ENCODE measurements at regions not wholly inside any gene's neighbourhood (a gene's known extent, or its start where the extent isn't known, plus 50 kb on each side); places are given as distances from the start of the nearest gene placed in this dataset.

DNA sequence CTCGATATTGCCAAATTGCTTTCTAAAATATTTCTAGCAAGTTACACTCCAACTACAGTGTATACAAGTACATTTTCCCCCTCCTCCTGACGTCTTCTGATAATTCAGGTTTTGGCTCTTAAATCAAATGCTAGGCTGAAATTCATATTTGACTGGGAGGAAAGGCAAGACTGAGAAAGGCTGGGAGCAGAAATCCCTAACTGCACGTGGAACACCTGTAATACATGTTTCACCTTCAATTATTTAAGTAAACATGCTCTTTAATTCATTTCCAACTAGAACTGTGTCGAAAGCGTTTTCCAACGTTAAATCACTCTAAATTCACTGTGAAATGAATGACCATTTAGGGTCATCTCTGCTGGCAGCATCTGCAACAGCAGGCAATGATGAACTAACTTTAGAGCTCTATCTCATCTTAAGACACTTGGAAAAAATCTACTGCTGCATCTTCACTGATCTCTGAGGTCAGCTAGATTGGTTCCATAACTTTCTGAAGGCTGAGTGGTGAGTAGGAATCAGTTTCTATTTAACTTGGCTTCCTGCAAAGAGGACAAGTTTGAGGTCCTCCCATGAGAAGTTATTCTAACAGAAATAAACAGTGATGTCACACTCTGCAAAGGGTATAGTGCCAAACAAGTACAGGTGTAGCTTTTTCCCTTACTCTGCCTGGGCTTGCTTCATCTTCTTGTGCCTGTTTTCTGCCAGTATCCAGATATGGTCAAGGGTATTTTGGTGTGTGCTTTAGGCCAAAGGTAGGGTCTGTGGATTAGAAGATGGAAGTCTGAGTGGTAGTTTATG lies 144.3 kb upstream of the PAK3 start:
- Mint-ChIP-seq H3K27ac (ENCODE audit: unreplicated experiment) (no peak overlapping the region), H3K9me3 (ENCODE audit: unreplicated experiment) (no peaks in the 10 kb centered on the region), H3K27me3 (ENCODE audit: insufficient read depth, unreplicated experiment) (no peaks in the 10 kb centered on the region), H3K36me3 (ENCODE audit: insufficient read depth, unreplicated experiment) (no peaks in the 10 kb centered on the region), H3K4me1 (ENCODE audit: low read depth, unreplicated experiment) (no peaks in the 10 kb centered on the region), H3K4me3 (ENCODE audit: unreplicated experiment) (no peak overlapping the region)
- Histone ChIP-seq H3K27me3 (replicated peaks; ENCODE audit: control insufficient read depth, insufficient read depth, low read length) (no peaks in the 10 kb centered on the region), H3K9me3 (no peaks in the 10 kb centered on the region), H3K36me3 (ENCODE audit: control insufficient read depth, insufficient read depth, low read length) (no peaks in the 10 kb centered on the region), H3K4me3 (ENCODE audit: low read depth, low read length) (no peak overlapping the region), H3K4me1 (no peaks in the 10 kb centered on the region)
- TF ChIP-seq, protein P1, sequence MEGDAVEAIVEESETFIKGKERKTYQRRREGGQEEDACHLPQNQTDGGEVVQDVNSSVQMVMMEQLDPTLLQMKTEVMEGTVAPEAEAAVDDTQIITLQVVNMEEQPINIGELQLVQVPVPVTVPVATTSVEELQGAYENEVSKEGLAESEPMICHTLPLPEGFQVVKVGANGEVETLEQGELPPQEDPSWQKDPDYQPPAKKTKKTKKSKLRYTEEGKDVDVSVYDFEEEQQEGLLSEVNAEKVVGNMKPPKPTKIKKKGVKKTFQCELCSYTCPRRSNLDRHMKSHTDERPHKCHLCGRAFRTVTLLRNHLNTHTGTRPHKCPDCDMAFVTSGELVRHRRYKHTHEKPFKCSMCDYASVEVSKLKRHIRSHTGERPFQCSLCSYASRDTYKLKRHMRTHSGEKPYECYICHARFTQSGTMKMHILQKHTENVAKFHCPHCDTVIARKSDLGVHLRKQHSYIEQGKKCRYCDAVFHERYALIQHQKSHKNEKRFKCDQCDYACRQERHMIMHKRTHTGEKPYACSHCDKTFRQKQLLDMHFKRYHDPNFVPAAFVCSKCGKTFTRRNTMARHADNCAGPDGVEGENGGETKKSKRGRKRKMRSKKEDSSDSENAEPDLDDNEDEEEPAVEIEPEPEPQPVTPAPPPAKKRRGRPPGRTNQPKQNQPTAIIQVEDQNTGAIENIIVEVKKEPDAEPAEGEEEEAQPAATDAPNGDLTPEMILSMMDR (IDR thresholded peaks at IDR 0.05; ENCODE audit: insufficient read depth in 1 of 2, low read depth in 1 of 2, low read length in 1 of 2, severe bottlenecking in 1 of 2, unreplicated experiment in 1 of 2): no peak
- no TSS peak for BruUV-seq (replicated peaks)
- POLR2A ChIA-PET: no interaction called here
- intact Hi-C loops (cut with micrococcal nuclease; ENCODE audit: unreplicated experiment): no loop called here
- DNase-seq: no peak
- CTCF ChIA-PET: no interaction called here

- TF ChIP-seq, protein P1 (IDR thresholded peaks at IDR 0.05; ENCODE audit: insufficient read depth in 1 of 2, low read depth in 1 of 2, low read length in 1 of 2, severe bottlenecking in 1 of 2, unreplicated experiment in 1 of 2): no peak
- Histone ChIP-seq H3K4me1 (no peaks in the 10 kb centered on the region), H3K4me3 (ENCODE audit: low read depth, low read length) (no peak overlapping the region), H3K9me3 (no peaks in the 10 kb centered on the region), H3K27me3 (replicated peaks; ENCODE audit: control insufficient read depth, insufficient read depth, low read length) (no peaks in the 10 kb centered on the region), H3K36me3 (ENCODE audit: control insufficient read depth, insufficient read depth, low read length) (no peaks in the 10 kb centered on the region)
- no peaks in the 10 kb centered on the region for H3K27me3 Mint-ChIP-seq (ENCODE audit: insufficient read depth, unreplicated experiment)
- H3K4me1 Mint-ChIP-seq (ENCODE audit: low read depth, unreplicated experiment): no peaks in the 10 kb centered on the region
- ChIA-PET POLR2A (no interaction called here), CTCF (no interaction called here)
- H3K36me3 Mint-ChIP-seq (ENCODE audit: insufficient read depth, unreplicated experiment): no peaks in the 10 kb centered on the region
- DNase-seq: peak in 1 of 2 experiments; percentile 26
- intact Hi-C loops (cut with micrococcal nuclease; ENCODE audit: unreplicated experiment): no loop called here
- no peaks in the 10 kb centered on the region for H3K9me3 Mint-ChIP-seq (ENCODE audit: unreplicated experiment)
- H3K4me3 Mint-ChIP-seq (ENCODE audit: unreplicated experiment): no peak overlapping the region
- BruUV-seq (replicated peaks): no TSS peak
- no peak overlapping the region for H3K27ac Mint-ChIP-seq (ENCODE audit: unreplicated experiment)
Observed at GRCh38 chrX:110944751-110945675, 149.4 kb upstream of the CHRDL1 start.

DNA sequence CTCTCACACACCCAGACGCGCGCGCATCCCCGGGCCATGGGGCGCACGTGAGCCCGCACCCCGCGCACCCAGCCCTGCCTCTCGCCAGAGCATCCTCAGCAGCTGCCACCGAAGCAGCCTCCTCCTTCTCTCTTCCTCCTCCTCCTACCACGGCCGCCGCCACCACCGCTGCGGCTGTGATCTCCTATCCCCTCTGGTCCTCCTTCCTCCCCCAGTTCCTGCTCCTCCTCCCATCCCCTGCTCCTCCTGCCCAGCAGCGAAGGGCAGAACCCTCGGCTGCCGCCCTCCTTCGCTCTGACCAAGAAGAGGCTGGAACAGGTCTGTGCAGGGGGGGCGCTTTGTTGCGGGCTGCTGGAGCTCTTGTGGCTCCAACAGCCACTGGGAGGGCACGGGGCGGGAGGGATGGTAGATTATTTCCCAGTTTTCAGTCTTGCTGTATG lies 148.7 kb upstream of the CHRDL1 start:
- H3K4me1 Mint-ChIP-seq (ENCODE audit: low read depth, unreplicated experiment): no peaks in the 10 kb centered on the region
- ChIA-PET POLR2A (no interaction called here), CTCF (no interaction called here)
- H3K36me3 Mint-ChIP-seq (ENCODE audit: insufficient read depth, unreplicated experiment): no peaks in the 10 kb centered on the region
- H3K27ac Mint-ChIP-seq (ENCODE audit: unreplicated experiment): no peak overlapping the region
- no peaks in the 10 kb centered on the region for H3K4me1 ChIP-seq
- no peaks in the 10 kb centered on the region for H3K27me3 ChIP-seq (replicated peaks; ENCODE audit: control insufficient read depth, insufficient read depth, low read length)
- no peaks in the 10 kb centered on the region for H3K36me3 ChIP-seq (ENCODE audit: control insufficient read depth, insufficient read depth, low read length)
- no peak overlapping the region for H3K4me3 ChIP-seq (ENCODE audit: low read depth, low read length)
- H3K9me3 ChIP-seq: no peaks in the 10 kb centered on the region
- no peaks in the 10 kb centered on the region for H3K9me3 Mint-ChIP-seq (ENCODE audit: unreplicated experiment)
- DNase-seq: no peak
- intact Hi-C loops (cut with micrococcal nuclease; ENCODE audit: unreplicated experiment): no loop called here
- no TSS peak for BruUV-seq (replicated peaks)
- no peak overlapping the region for H3K4me3 Mint-ChIP-seq (ENCODE audit: unreplicated experiment)
- no peaks in the 10 kb centered on the region for H3K27me3 Mint-ChIP-seq (ENCODE audit: insufficient read depth, unreplicated experiment)
- TF ChIP-seq, protein P1 (IDR thresholded peaks at IDR 0.05; ENCODE audit: insufficient read depth in 1 of 2, low read depth in 1 of 2, low read length in 1 of 2, severe bottlenecking in 1 of 2, unreplicated experiment in 1 of 2): no peak

Data from Caco-2 (cell line).